ENCODE measurements at regions not wholly inside any gene's neighbourhood (a gene's known extent, or its start where the extent isn't known, plus 50 kb on each side); places are given as distances from the start of the nearest gene placed in this dataset.

DNA sequence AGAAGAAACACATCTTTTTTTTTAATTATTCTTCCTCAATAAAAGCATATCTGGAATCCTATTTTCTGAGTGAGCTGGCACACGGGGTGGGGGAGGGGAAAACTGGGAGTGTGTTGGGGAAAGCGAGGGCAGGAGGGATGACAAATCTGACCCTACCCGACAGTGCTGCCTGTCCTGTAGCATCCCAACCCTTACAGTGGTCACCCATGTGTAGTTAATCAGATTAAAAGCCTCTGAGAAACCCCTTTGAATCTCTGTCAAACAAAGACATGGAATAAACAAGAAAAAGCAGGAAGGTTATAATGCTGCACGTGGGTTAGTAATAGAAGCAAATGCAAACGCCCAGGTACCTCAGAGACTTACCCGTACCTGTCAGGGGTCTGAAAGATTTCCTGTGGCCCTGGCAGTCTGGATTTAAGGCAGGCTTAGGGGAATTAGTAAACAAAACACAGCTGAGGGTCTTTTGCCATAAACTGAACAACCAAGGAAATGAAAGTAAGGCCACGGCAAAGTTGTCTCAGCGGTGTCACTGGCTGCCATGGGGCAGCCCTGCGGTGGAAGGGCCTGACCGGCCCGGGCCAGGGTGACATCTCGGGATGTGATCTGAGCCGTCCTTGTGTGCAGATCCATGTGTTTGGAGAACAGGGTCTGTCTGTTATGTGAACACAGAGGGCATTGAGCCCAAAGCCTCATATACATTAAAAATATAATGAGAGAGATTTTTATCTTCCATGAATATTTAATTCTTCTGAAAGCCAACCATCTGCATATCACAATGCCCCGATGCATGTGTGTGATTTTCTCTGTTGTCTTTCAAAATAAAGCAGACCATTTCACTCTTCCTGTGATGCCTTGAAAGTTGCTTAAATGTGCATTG lies 308.2 kb downstream of the ZNF608 start:
- H3K27ac ChIP-seq: no peak overlapping the region
- no peaks in the 10 kb centered on the region for H3K27me3 ChIP-seq
- no peaks in the 10 kb centered on the region for H3K36me3 ChIP-seq
- peaks cover 5% of the 10 kb centered on the region for H3K9me3 ChIP-seq
- H3K4me3 ChIP-seq: no peak overlapping the region
- no peak for DNase-seq (ENCODE audit: low spot score in 2 of 2)
- TF ChIP-seq POLR2A (IDR thresholded peaks at IDR 0.05) (no peak), POLR2AphosphoS5 (IDR thresholded peaks at IDR 0.05) (no peak), EP300 (IDR thresholded peaks at IDR 0.05) (no peak)
- TF ChIP-seq, protein P1, sequence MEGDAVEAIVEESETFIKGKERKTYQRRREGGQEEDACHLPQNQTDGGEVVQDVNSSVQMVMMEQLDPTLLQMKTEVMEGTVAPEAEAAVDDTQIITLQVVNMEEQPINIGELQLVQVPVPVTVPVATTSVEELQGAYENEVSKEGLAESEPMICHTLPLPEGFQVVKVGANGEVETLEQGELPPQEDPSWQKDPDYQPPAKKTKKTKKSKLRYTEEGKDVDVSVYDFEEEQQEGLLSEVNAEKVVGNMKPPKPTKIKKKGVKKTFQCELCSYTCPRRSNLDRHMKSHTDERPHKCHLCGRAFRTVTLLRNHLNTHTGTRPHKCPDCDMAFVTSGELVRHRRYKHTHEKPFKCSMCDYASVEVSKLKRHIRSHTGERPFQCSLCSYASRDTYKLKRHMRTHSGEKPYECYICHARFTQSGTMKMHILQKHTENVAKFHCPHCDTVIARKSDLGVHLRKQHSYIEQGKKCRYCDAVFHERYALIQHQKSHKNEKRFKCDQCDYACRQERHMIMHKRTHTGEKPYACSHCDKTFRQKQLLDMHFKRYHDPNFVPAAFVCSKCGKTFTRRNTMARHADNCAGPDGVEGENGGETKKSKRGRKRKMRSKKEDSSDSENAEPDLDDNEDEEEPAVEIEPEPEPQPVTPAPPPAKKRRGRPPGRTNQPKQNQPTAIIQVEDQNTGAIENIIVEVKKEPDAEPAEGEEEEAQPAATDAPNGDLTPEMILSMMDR (IDR thresholded peaks at IDR 0.05): no peak
- 84% methylated on average over 14 of the region's 14 CpGs for WGBS
- H3K4me1 ChIP-seq: peaks cover 5% of the 10 kb centered on the region

DNA sequence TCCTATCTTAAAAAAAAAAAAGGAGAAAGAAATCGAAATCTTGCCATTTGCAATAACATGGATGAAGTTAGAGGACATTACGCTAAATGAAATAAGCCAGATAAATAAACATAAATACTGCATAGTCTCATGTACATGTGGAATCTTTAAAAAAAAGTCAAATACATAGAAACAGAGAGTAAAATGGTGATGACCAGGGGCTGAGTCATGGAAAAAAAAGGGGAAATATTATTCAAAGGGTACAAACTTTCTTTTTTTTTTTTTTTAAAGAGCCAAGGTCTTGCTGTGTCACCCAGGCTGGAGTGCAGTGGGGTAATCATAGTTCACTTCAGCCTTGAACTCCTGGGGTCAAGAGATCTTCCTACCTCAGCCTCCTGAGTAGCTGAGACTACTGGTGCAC lies 310.1 kb downstream of the ZNF608 start:
- Histone ChIP-seq H3K27ac (no peak overlapping the region), H3K36me3 (no peaks in the 10 kb centered on the region), H3K4me3 (no peak overlapping the region), H3K27me3 (no peaks in the 10 kb centered on the region), H3K9me3 (peaks cover 5% of the 10 kb centered on the region), H3K4me1 (peaks cover 5% of the 10 kb centered on the region)
- no peak for TF ChIP-seq EP300 (IDR thresholded peaks at IDR 0.05)
- TF ChIP-seq, protein P1 (IDR thresholded peaks at IDR 0.05): no peak
- no peak for TF ChIP-seq POLR2AphosphoS5 (IDR thresholded peaks at IDR 0.05)
- no peak for TF ChIP-seq POLR2A (IDR thresholded peaks at IDR 0.05)
- WGBS: 94% methylated on average over 2 of the region's 2 CpGs
- no peak for DNase-seq (ENCODE audit: low spot score in 2 of 2)

DNA sequence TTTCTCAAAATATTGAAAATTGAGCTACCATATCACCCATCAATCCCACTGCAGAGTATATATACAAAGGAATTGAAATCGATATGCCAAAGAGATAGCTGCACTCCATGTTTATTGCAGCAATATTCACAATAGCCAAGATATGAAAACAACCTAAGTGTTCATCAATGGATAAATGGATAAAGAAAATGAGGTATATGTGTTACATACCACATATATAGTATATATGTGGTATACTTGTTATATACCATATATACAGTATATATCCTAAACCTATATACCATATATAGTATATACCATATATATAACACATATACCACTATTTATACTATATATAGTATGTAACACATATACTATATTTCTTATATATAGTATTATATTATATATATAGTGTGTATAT lies 313.3 kb downstream of the ZNF608 start:
- H3K27ac ChIP-seq: no peak overlapping the region
- no peak overlapping the region for H3K4me3 ChIP-seq
- peaks cover 5% of the 10 kb centered on the region for H3K9me3 ChIP-seq
- WGBS: 97% methylated on average over 1 of the region's 1 CpG
- no peak for DNase-seq (ENCODE audit: low spot score in 2 of 2)
- no peaks in the 10 kb centered on the region for H3K4me1 ChIP-seq
- TF ChIP-seq POLR2AphosphoS5 (IDR thresholded peaks at IDR 0.05) (no peak), POLR2A (IDR thresholded peaks at IDR 0.05) (no peak), EP300 (IDR thresholded peaks at IDR 0.05) (no peak)
- TF ChIP-seq, protein P1 (IDR thresholded peaks at IDR 0.05): no peak
- no peaks in the 10 kb centered on the region for H3K27me3 ChIP-seq
- no peaks in the 10 kb centered on the region for H3K36me3 ChIP-seq

DNA sequence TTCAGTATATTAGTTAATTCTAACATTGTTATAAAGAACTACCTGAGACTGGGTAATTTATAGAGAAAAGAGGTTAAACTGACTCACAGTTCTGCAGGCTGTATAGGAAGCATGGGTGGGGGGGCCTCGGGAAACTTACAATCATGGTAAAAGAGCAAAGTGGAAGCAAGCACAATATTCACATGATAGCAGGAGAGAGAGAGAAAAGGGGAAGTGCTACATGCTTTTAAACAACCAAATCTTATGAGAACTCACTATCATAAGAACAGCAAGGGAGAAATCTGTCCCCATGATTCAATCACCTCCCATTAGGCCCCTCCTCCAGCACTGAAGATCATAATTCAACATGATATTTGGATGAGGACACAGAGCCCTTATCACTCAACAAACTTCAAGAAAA lies 324.9 kb downstream of the ZNF608 start:
- Histone ChIP-seq H3K27ac (no peak overlapping the region), H3K27me3 (no peaks in the 10 kb centered on the region), H3K9me3 (peaks cover 4% of the 10 kb centered on the region), H3K4me3 (no peak overlapping the region), H3K4me1 (no peaks in the 10 kb centered on the region), H3K36me3 (no peaks in the 10 kb centered on the region)
- TF ChIP-seq POLR2AphosphoS5 (IDR thresholded peaks at IDR 0.05): no peak
- TF ChIP-seq POLR2A (IDR thresholded peaks at IDR 0.05): no peak
- TF ChIP-seq EP300 (IDR thresholded peaks at IDR 0.05): no peak
- TF ChIP-seq, protein P1 (IDR thresholded peaks at IDR 0.05): no peak
- 89% methylated on average over 1 of the region's 1 CpG for WGBS
- DNase-seq (ENCODE audit: low spot score in 2 of 2): no peak

DNA sequence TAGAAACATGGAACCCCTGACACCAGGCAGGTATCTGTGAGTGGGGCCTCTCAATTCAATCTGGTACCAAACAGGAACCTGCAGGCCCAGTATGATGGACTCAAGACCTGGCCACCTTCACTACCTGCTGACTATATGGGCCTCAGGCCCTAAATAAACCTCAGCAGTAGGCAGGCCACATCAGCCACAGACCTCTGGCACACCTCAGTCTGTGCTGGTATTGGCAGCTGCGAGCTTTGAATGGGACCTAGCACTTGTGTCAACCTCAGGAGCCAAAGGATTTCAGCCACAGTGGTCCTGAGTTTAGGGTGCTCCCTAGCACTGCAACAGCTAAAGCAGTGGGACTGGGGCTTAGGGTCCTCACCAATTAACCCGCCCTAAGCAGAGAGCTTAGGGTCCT lies 325.5 kb downstream of the ZNF608 start:
- TF ChIP-seq, protein P1 (IDR thresholded peaks at IDR 0.05): no peak
- TF ChIP-seq EP300 (IDR thresholded peaks at IDR 0.05) (no peak), POLR2A (IDR thresholded peaks at IDR 0.05) (no peak), POLR2AphosphoS5 (IDR thresholded peaks at IDR 0.05) (no peak)
- Histone ChIP-seq H3K4me3 (no peak overlapping the region), H3K36me3 (no peaks in the 10 kb centered on the region), H3K4me1 (no peaks in the 10 kb centered on the region), H3K9me3 (peaks cover 4% of the 10 kb centered on the region), H3K27me3 (no peaks in the 10 kb centered on the region), H3K27ac (no peak overlapping the region)
- no peak for DNase-seq (ENCODE audit: low spot score in 2 of 2)
- WGBS: 50% methylated on average over 2 of the region's 2 CpGs
